ENCODE measurements at regions not wholly inside any gene's neighbourhood (a gene's known extent, or its start where the extent isn't known, plus 50 kb on each side); places are given as distances from the start of the nearest gene placed in this dataset.
"Not testable (repeated sequence)": the region's sequence is repeated elsewhere in the genome, so short reads cannot be mapped to it uniquely, and the experiment has no call there.

DNA sequence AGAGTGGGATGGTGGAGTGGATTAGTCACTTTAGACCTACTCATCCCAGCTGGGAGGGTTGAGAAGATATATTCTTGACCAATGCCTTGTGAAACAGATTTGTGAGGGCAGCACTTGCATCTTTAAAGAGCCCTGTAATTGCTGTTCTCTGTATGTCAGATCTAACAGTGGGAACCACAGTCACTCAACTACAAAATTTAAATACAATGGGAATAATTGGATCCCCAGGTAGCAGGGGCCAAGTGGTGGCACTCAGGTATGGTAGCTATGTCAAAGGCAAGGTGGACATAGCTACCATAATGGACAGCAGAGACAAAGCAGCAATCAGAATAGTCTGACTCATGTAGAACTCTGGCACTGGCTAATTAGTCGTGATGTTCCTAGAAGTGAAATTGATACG is 559.6 kb downstream of the PTPRU start:
- TF ChIP-seq, protein P1, sequence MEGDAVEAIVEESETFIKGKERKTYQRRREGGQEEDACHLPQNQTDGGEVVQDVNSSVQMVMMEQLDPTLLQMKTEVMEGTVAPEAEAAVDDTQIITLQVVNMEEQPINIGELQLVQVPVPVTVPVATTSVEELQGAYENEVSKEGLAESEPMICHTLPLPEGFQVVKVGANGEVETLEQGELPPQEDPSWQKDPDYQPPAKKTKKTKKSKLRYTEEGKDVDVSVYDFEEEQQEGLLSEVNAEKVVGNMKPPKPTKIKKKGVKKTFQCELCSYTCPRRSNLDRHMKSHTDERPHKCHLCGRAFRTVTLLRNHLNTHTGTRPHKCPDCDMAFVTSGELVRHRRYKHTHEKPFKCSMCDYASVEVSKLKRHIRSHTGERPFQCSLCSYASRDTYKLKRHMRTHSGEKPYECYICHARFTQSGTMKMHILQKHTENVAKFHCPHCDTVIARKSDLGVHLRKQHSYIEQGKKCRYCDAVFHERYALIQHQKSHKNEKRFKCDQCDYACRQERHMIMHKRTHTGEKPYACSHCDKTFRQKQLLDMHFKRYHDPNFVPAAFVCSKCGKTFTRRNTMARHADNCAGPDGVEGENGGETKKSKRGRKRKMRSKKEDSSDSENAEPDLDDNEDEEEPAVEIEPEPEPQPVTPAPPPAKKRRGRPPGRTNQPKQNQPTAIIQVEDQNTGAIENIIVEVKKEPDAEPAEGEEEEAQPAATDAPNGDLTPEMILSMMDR (conservative IDR thresholded peaks at IDR 0.05; ENCODE audit: low read length): not testable (repeated sequence)
- TF ChIP-seq EZH2phosphoT487 (IDR thresholded peaks at IDR 0.05; ENCODE audit: borderline replicate concordance): not testable (repeated sequence)
